ENCODE measurements at regions not wholly inside any gene's neighbourhood (a gene's known extent, or its start where the extent isn't known, plus 50 kb on each side); places are given as distances from the start of the nearest gene placed in this dataset.

- no peaks in the 10 kb centered on the region for H3K36me3 ChIP-seq (ENCODE audit: control insufficient read depth in 5 of 5, insufficient read depth in 5 of 5, low read length in 5 of 5)
- H3K9ac ChIP-seq (ENCODE audit: low read length in 5 of 5): no peak overlapping the region
These were observed 217.1 kb upstream of the KIRREL3 start for GRCh38 chr11:127217452-127218274.

GRCh38 chr11:127205688-127206217 is 205.2 kb upstream of the KIRREL3 start:
- H3K4me1 ChIP-seq (ENCODE audit: control insufficient read depth in 5 of 5, insufficient read depth in 5 of 5, low read length in 5 of 5): no peaks in the 10 kb centered on the region
- no peaks in the 10 kb centered on the region for H3K27me3 ChIP-seq (ENCODE audit: control insufficient read depth in 5 of 5, insufficient read depth in 4 of 5, low read length in 5 of 5)
- H3K27ac ChIP-seq (ENCODE audit: low read depth, low read length): no peak overlapping the region
- no peaks in the 10 kb centered on the region for H3K36me3 ChIP-seq (ENCODE audit: control insufficient read depth in 5 of 5, insufficient read depth in 5 of 5, low read length in 5 of 5)
- H3K9ac ChIP-seq (ENCODE audit: low read length in 5 of 5): no peak overlapping the region
- H3K9me3 ChIP-seq (ENCODE audit: control insufficient read depth in 5 of 5, low read length in 5 of 5): peaks cover 4 to 23% (median 10%) of the 10 kb centered on the region in 5 donors
- no peak overlapping the region for H3K4me3 ChIP-seq (ENCODE audit: low read depth in 1 of 5, low read length in 5 of 5)

More at GRCh38 chr11:127217452-127218274, 217.1 kb upstream of the KIRREL3 start:
- no peak overlapping the region for H3K27ac ChIP-seq (ENCODE audit: low read depth, low read length)
- peaks cover 0 to 3% (median 0%) of the 10 kb centered on the region in 5 donors for H3K27me3 ChIP-seq (ENCODE audit: control insufficient read depth in 5 of 5, insufficient read depth in 4 of 5, low read length in 5 of 5)
- no peaks in the 10 kb centered on the region for H3K9me3 ChIP-seq (ENCODE audit: control insufficient read depth in 5 of 5, low read length in 5 of 5)
- no peaks in the 10 kb centered on the region for H3K4me1 ChIP-seq (ENCODE audit: control insufficient read depth in 5 of 5, insufficient read depth in 5 of 5, low read length in 5 of 5)
- no peak overlapping the region for H3K4me3 ChIP-seq (ENCODE audit: low read depth in 1 of 5, low read length in 5 of 5)

GRCh38 chr11:127203490-127203889 is 202.9 kb upstream of the KIRREL3 start:
- Histone ChIP-seq H3K4me3 (ENCODE audit: low read depth in 1 of 5, low read length in 5 of 5) (no peak overlapping the region), H3K27me3 (ENCODE audit: control insufficient read depth in 5 of 5, insufficient read depth in 4 of 5, low read length in 5 of 5) (no peaks in the 10 kb centered on the region), H3K9ac (ENCODE audit: low read length in 5 of 5) (no peak overlapping the region), H3K27ac (ENCODE audit: low read depth, low read length) (no peak overlapping the region), H3K36me3 (ENCODE audit: control insufficient read depth in 5 of 5, insufficient read depth in 5 of 5, low read length in 5 of 5) (no peaks in the 10 kb centered on the region), H3K4me1 (ENCODE audit: control insufficient read depth in 5 of 5, insufficient read depth in 5 of 5, low read length in 5 of 5) (no peaks in the 10 kb centered on the region), H3K9me3 (ENCODE audit: control insufficient read depth in 5 of 5, low read length in 5 of 5) (peaks cover 4 to 22% (median 10%) of the 10 kb centered on the region in 5 donors)

- no peak overlapping the region for H3K4me3 ChIP-seq (ENCODE audit: low read depth in 1 of 5, low read length in 5 of 5)
- H3K9ac ChIP-seq (ENCODE audit: low read length in 5 of 5): no peak overlapping the region
These were observed 201.5 kb upstream of the KIRREL3 start for GRCh38 chr11:127202105-127202504.

GRCh38 chr11:127199306-127199801 is 198.8 kb upstream of the KIRREL3 start:
- Histone ChIP-seq H3K4me3 (ENCODE audit: low read depth in 1 of 5, low read length in 5 of 5) (no peak overlapping the region), H3K27me3 (ENCODE audit: control insufficient read depth in 5 of 5, insufficient read depth in 4 of 5, low read length in 5 of 5) (no peaks in the 10 kb centered on the region), H3K9ac (ENCODE audit: low read length in 5 of 5) (no peak overlapping the region), H3K9me3 (ENCODE audit: control insufficient read depth in 5 of 5, low read length in 5 of 5) (peaks cover 0 to 2% (median 0%) of the 10 kb centered on the region in 5 donors), H3K27ac (ENCODE audit: low read depth, low read length) (no peak overlapping the region), H3K4me1 (ENCODE audit: control insufficient read depth in 5 of 5, insufficient read depth in 5 of 5, low read length in 5 of 5) (no peaks in the 10 kb centered on the region), H3K36me3 (ENCODE audit: control insufficient read depth in 5 of 5, insufficient read depth in 5 of 5, low read length in 5 of 5) (no peaks in the 10 kb centered on the region)

More at GRCh38 chr11:127202105-127202504, 201.5 kb upstream of the KIRREL3 start:
- Histone ChIP-seq H3K36me3 (ENCODE audit: control insufficient read depth in 5 of 5, insufficient read depth in 5 of 5, low read length in 5 of 5) (no peaks in the 10 kb centered on the region), H3K27me3 (ENCODE audit: control insufficient read depth in 5 of 5, insufficient read depth in 4 of 5, low read length in 5 of 5) (no peaks in the 10 kb centered on the region), H3K9me3 (ENCODE audit: control insufficient read depth in 5 of 5, low read length in 5 of 5) (peaks cover 2 to 13% (median 5%) of the 10 kb centered on the region in 5 donors), H3K27ac (ENCODE audit: low read depth, low read length) (no peak overlapping the region), H3K4me1 (ENCODE audit: control insufficient read depth in 5 of 5, insufficient read depth in 5 of 5, low read length in 5 of 5) (no peaks in the 10 kb centered on the region)

GRCh38 chr11:127195501-127196120 is 195.0 kb upstream of the KIRREL3 start:
- Histone ChIP-seq H3K27ac (ENCODE audit: low read depth, low read length) (no peak overlapping the region), H3K4me3 (ENCODE audit: low read depth in 1 of 5, low read length in 5 of 5) (no peak overlapping the region), H3K4me1 (ENCODE audit: control insufficient read depth in 5 of 5, insufficient read depth in 5 of 5, low read length in 5 of 5) (no peaks in the 10 kb centered on the region), H3K27me3 (ENCODE audit: control insufficient read depth in 5 of 5, insufficient read depth in 4 of 5, low read length in 5 of 5) (no peaks in the 10 kb centered on the region), H3K36me3 (ENCODE audit: control insufficient read depth in 5 of 5, insufficient read depth in 5 of 5, low read length in 5 of 5) (no peaks in the 10 kb centered on the region), H3K9me3 (ENCODE audit: control insufficient read depth in 5 of 5, low read length in 5 of 5) (no peaks in the 10 kb centered on the region), H3K9ac (ENCODE audit: low read length in 5 of 5) (no peak overlapping the region)

- no peaks in the 10 kb centered on the region for H3K36me3 ChIP-seq (ENCODE audit: control insufficient read depth in 5 of 5, insufficient read depth in 5 of 5, low read length in 5 of 5)
- no peak overlapping the region for H3K9ac ChIP-seq (ENCODE audit: low read length in 5 of 5)
- H3K27ac ChIP-seq (ENCODE audit: low read depth, low read length): no peak overlapping the region
- H3K4me3 ChIP-seq (ENCODE audit: low read depth in 1 of 5, low read length in 5 of 5): no peak overlapping the region
- H3K9me3 ChIP-seq (ENCODE audit: control insufficient read depth in 5 of 5, low read length in 5 of 5): no peaks in the 10 kb centered on the region
- no peaks in the 10 kb centered on the region for H3K27me3 ChIP-seq (ENCODE audit: control insufficient read depth in 5 of 5, insufficient read depth in 4 of 5, low read length in 5 of 5)
- H3K4me1 ChIP-seq (ENCODE audit: control insufficient read depth in 5 of 5, insufficient read depth in 5 of 5, low read length in 5 of 5): no peaks in the 10 kb centered on the region
These were observed 194.0 kb upstream of the KIRREL3 start for GRCh38 chr11:127194521-127194920.

GRCh38 chr11:127193950-127194349 is 193.4 kb upstream of the KIRREL3 start:
- H3K4me1 ChIP-seq (ENCODE audit: control insufficient read depth in 5 of 5, insufficient read depth in 5 of 5, low read length in 5 of 5): no peaks in the 10 kb centered on the region
- H3K27me3 ChIP-seq (ENCODE audit: control insufficient read depth in 5 of 5, insufficient read depth in 4 of 5, low read length in 5 of 5): no peaks in the 10 kb centered on the region
- no peaks in the 10 kb centered on the region for H3K9me3 ChIP-seq (ENCODE audit: control insufficient read depth in 5 of 5, low read length in 5 of 5)
- no peaks in the 10 kb centered on the region for H3K36me3 ChIP-seq (ENCODE audit: control insufficient read depth in 5 of 5, insufficient read depth in 5 of 5, low read length in 5 of 5)
- H3K27ac ChIP-seq (ENCODE audit: low read depth, low read length): no peak overlapping the region
- H3K9ac ChIP-seq (ENCODE audit: low read length in 5 of 5): no peak overlapping the region
- no peak overlapping the region for H3K4me3 ChIP-seq (ENCODE audit: low read depth in 1 of 5, low read length in 5 of 5)

- no peaks in the 10 kb centered on the region for H3K27me3 ChIP-seq (ENCODE audit: control insufficient read depth in 5 of 5, insufficient read depth in 4 of 5, low read length in 5 of 5)
- no peaks in the 10 kb centered on the region for H3K9me3 ChIP-seq (ENCODE audit: control insufficient read depth in 5 of 5, low read length in 5 of 5)
- no peak overlapping the region for H3K9ac ChIP-seq (ENCODE audit: low read length in 5 of 5)
- H3K27ac ChIP-seq (ENCODE audit: low read depth, low read length): no peak overlapping the region
- no peak overlapping the region for H3K4me3 ChIP-seq (ENCODE audit: low read depth in 1 of 5, low read length in 5 of 5)
- H3K4me1 ChIP-seq (ENCODE audit: control insufficient read depth in 5 of 5, insufficient read depth in 5 of 5, low read length in 5 of 5): no peaks in the 10 kb centered on the region
- no peaks in the 10 kb centered on the region for H3K36me3 ChIP-seq (ENCODE audit: control insufficient read depth in 5 of 5, insufficient read depth in 5 of 5, low read length in 5 of 5)
These were observed 191.1 kb upstream of the KIRREL3 start for GRCh38 chr11:127191689-127192088.

- Histone ChIP-seq H3K36me3 (ENCODE audit: control insufficient read depth in 5 of 5, insufficient read depth in 5 of 5, low read length in 5 of 5) (no peaks in the 10 kb centered on the region), H3K27me3 (ENCODE audit: control insufficient read depth in 5 of 5, insufficient read depth in 4 of 5, low read length in 5 of 5) (no peaks in the 10 kb centered on the region), H3K9ac (ENCODE audit: low read length in 5 of 5) (no peak overlapping the region), H3K4me3 (ENCODE audit: low read depth in 1 of 5, low read length in 5 of 5) (no peak overlapping the region), H3K9me3 (ENCODE audit: control insufficient read depth in 5 of 5, low read length in 5 of 5) (no peaks in the 10 kb centered on the region), H3K4me1 (ENCODE audit: control insufficient read depth in 5 of 5, insufficient read depth in 5 of 5, low read length in 5 of 5) (no peaks in the 10 kb centered on the region), H3K27ac (ENCODE audit: low read depth, low read length) (no peak overlapping the region)
These were observed 190.7 kb upstream of the KIRREL3 start for GRCh38 chr11:127191261-127191660.
